Lower leg skin (tissue), 3 donors: ENCODE measurements at regions not wholly inside any gene's neighbourhood (a gene's known extent, or its start where the extent isn't known, plus 50 kb on each side); places are given as distances from the start of the nearest gene placed in this dataset.

Source experiments
- CTCF ChIP-seq, 3 donors: fragments of 450-650 bp; IDR thresholded peaks; one replicate each; pipeline ENCODE4 v1.5.1; 2016; ENCODE audit warnings: antibody characterized with exemption in 3 of 3, mild to moderate bottlenecking in 3 of 3, moderate library complexity in 2 of 3
- POLR2A ChIP-seq, 2 donors: fragments of 450-650 bp; IDR thresholded peaks; one replicate each; pipeline ENCODE4 v1.6.1; 2016 to 2017; ENCODE audit warnings: antibody characterized with exemption in 2 of 2, mild to moderate bottlenecking in 1 of 2, moderate library complexity in 1 of 2

DNA sequence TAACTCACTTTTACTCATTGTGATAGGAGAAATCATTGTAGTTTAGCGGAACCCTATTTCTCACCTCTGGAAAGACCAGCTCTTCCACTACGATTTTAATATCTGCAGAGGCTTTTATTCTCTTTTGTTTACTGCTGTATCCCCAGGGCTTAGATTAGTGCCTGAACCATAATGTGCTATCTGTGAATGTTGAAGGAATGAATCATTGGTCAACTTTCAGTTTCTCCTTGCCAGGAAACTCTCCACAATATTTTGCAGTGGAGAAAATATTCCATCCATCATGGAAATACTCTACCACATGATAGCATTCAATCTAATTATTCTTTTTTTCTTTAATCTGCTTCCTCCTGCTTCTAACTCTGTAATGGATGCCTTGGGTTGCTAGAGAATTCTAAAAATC lies 263.5 kb upstream of the PTPRD start:
- TF ChIP-seq CTCF (IDR thresholded peaks at IDR 0.05) (no peak), POLR2A (IDR thresholded peaks at IDR 0.05) (no peak)
